Nephron (organoid): ENCODE measurements at regions not wholly inside any gene's neighbourhood (a gene's known extent, or its start where the extent isn't known, plus 50 kb on each side); places are given as distances from the start of the nearest gene placed in this dataset.

ENCODE experiments used
- H3K27ac Mint-ChIP-seq, 3 experiments: 2 replicates each; pipeline ENCODE4 v1.8.0; 2020; ENCODE audit warnings: mixed read lengths in 3 of 3, mild to moderate bottlenecking in 2 of 3, moderate library complexity in 1 of 3
- H3K27me3 Mint-ChIP-seq: 2 replicates; pipeline ENCODE4 v1.8.0; 2021; ENCODE audit warnings: low read depth, mild to moderate bottlenecking, moderate library complexity, mixed read lengths
- H3K36me3 Mint-ChIP-seq: 2 replicates; pipeline ENCODE4 v1.8.0; 2020; ENCODE audit warnings: low read depth, mixed read lengths
- H3K4me1 Mint-ChIP-seq: 2 replicates; pipeline ENCODE4 v1.8.0; 2020; ENCODE audit warnings: mixed read lengths
- H3K4me3 Mint-ChIP-seq, 3 experiments: 2 replicates each; pipeline ENCODE4 v1.8.0; 2020; ENCODE audit warnings: mild to moderate bottlenecking in 3 of 3, mixed read lengths in 3 of 3, moderate library complexity in 2 of 3
- H3K9me3 Mint-ChIP-seq: 2 replicates; pipeline ENCODE4 v1.8.0; 2020; ENCODE audit warnings: mixed read lengths
- CTCF ChIP-seq, 3 experiments: fragments of 200-600 bp; sonication (generic); IDR thresholded peaks; one replicate each; pipeline ENCODE4 v1.5.0; 2021; ENCODE audit warnings: antibody characterized with exemption in 3 of 3; ENCODE audit not compliant: unreplicated experiment in 3 of 3

- H3K27ac Mint-ChIP-seq: peak overlapping the region in 2 of 3 experiments; percentile 38 to 71
- no peaks in the 10 kb centered on the region for H3K27me3 Mint-ChIP-seq
- no peak for TF ChIP-seq CTCF (IDR thresholded peaks at IDR 0.05; ENCODE audit: unreplicated experiment in 3 of 3)
- H3K9me3 Mint-ChIP-seq: no peaks in the 10 kb centered on the region
- H3K36me3 Mint-ChIP-seq: no peaks in the 10 kb centered on the region
- H3K4me1 Mint-ChIP-seq: no peaks in the 10 kb centered on the region
- H3K4me3 Mint-ChIP-seq: no peak overlapping the region
These were observed 93.5 kb downstream of the PUS7L start for GRCh38 chr12:43665091-43665490.

- no peaks in the 10 kb centered on the region for H3K27me3 Mint-ChIP-seq
- no peaks in the 10 kb centered on the region for H3K36me3 Mint-ChIP-seq
- no peak for TF ChIP-seq CTCF (IDR thresholded peaks at IDR 0.05; ENCODE audit: unreplicated experiment in 3 of 3)
- H3K4me1 Mint-ChIP-seq: no peaks in the 10 kb centered on the region
- no peak overlapping the region for H3K27ac Mint-ChIP-seq
- H3K4me3 Mint-ChIP-seq: no peak overlapping the region
- no peaks in the 10 kb centered on the region for H3K9me3 Mint-ChIP-seq
These were observed 95.9 kb downstream of the PUS7L start for GRCh38 chr12:43662736-43663135.

DNA sequence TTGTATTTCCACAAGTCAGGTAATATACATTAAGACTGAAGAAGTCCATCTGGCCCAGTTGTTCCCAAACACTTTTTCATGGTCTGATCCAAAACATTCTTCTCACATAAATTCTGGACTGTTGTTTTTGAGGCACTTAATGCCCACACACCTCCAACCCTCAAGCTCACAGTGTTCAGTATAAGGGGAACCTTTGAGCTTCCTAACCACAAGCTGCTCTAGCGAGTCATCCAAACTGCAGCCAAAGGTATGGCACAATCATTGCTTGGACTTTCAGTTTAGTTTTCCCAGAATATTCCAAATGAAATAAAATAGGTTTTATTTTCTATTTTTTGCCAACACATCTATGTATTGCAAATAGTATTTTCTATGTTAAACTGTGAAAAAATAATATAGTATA is 103.0 kb downstream of the PUS7L start:
- no peaks in the 10 kb centered on the region for H3K36me3 Mint-ChIP-seq
- H3K4me1 Mint-ChIP-seq: peaks cover 5% of the 10 kb centered on the region
- H3K4me3 Mint-ChIP-seq: no peak overlapping the region
- H3K27ac Mint-ChIP-seq: no peak overlapping the region
- no peak for TF ChIP-seq CTCF (IDR thresholded peaks at IDR 0.05; ENCODE audit: unreplicated experiment in 3 of 3)
- no peaks in the 10 kb centered on the region for H3K27me3 Mint-ChIP-seq
- H3K9me3 Mint-ChIP-seq: peaks cover 2% of the 10 kb centered on the region

GRCh38 chr12:43653917-43654316 is 101.9 kb upstream of the ADAMTS20 start:
- no peaks in the 10 kb centered on the region for H3K27me3 Mint-ChIP-seq
- no peak overlapping the region for H3K4me3 Mint-ChIP-seq
- TF ChIP-seq CTCF (IDR thresholded peaks at IDR 0.05; ENCODE audit: unreplicated experiment in 3 of 3): no peak
- H3K9me3 Mint-ChIP-seq: peaks cover 2% of the 10 kb centered on the region
- peaks cover 5% of the 10 kb centered on the region for H3K4me1 Mint-ChIP-seq
- no peaks in the 10 kb centered on the region for H3K36me3 Mint-ChIP-seq
- H3K27ac Mint-ChIP-seq: peak overlapping the region in 1 of 3 experiments; percentile 9

DNA sequence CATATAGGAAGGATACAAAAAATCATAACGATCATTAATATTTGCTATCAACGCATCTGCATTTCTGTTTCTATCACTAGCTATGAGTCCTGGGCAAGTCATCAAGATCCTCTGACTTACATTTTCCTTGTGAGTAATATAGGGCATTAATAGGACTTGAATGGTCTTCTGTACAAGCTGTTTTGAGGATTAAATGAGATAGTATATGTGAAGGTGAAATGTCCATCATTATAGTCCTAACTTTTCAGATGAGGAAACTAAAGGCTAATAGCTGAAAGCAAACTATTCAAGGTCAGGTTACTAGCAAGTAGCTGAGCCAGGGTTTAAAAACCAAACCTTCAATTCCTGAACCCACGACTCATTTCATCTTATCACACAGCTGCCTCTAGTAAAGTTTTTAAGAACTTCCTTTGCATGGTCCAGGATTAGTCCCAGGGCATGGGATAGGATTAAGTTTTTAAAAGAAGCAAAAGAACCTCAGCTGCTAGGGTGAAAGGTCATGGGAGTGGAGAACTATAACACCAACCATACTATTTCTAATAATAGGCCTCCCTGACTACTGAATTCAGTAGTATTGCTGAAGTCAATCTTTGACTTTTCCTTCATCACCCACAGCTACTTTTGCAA is 101.4 kb upstream of the ADAMTS20 start:
- Mint-ChIP-seq H3K36me3 (no peaks in the 10 kb centered on the region), H3K4me3 (no peak overlapping the region), H3K27ac (peak overlapping the region in 1 of 3 experiments; percentile 9), H3K9me3 (peaks cover 2% of the 10 kb centered on the region), H3K4me1 (peaks cover 5% of the 10 kb centered on the region), H3K27me3 (no peaks in the 10 kb centered on the region)
- TF ChIP-seq CTCF (IDR thresholded peaks at IDR 0.05; ENCODE audit: unreplicated experiment in 3 of 3): no peak

GRCh38 chr12:43648636-43649035 is 96.6 kb upstream of the ADAMTS20 start:
- Mint-ChIP-seq H3K27ac (no peak overlapping the region), H3K27me3 (no peaks in the 10 kb centered on the region), H3K9me3 (peaks cover 2% of the 10 kb centered on the region), H3K4me3 (no peak overlapping the region), H3K36me3 (no peaks in the 10 kb centered on the region), H3K4me1 (no peaks in the 10 kb centered on the region)
- TF ChIP-seq CTCF (IDR thresholded peaks at IDR 0.05; ENCODE audit: unreplicated experiment in 3 of 3): no peak
